ENCODE measurements at regions not wholly inside any gene's neighbourhood (a gene's known extent, or its start where the extent isn't known, plus 50 kb on each side); places are given as distances from the start of the nearest gene placed in this dataset.
"Not testable (repeated sequence)": the region's sequence is repeated elsewhere in the genome, so short reads cannot be mapped to it uniquely, and the experiment has no call there.

DNA sequence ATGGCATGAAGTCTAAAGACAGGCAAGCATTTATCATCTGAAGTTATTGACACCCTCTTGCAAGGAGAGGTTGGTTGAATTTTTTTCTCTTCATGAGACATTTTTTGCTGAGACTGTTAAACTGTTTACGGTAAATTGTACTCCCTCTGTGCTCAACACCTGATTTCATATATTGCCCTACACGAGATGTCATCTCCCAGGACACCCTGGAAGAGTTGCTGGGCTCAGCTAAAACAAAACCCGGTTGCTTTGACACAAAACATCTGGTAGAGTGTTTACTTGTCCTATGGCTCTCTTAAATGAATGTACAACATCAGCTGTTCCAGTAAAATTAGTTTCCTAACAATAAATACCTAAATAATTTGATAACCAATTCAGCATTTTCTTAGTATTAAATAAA is 533.8 kb downstream of the SOCS6 start:
- no peak for DNase-seq (ENCODE audit: low read depth)

DNA sequence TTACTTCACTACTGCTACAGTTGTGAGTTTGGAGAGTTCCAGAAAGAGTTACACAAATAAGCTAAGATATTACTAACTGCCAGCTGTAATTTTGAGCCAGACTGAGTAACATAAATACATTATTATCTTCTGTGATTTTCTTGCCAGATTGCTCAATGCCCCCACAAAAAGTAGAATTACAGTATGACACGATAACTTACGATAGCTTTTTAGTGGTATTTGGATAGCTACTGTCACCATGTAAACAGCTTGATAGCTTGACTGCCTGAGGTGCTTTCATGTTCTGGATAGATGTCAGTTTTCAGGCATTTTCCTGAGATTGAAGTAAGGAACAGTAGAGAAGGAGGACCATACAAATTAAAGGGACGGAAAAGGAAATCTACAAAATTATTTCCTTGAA is 533.3 kb downstream of the SOCS6 start:
- DNase-seq (ENCODE audit: low read depth): no peak

DNA sequence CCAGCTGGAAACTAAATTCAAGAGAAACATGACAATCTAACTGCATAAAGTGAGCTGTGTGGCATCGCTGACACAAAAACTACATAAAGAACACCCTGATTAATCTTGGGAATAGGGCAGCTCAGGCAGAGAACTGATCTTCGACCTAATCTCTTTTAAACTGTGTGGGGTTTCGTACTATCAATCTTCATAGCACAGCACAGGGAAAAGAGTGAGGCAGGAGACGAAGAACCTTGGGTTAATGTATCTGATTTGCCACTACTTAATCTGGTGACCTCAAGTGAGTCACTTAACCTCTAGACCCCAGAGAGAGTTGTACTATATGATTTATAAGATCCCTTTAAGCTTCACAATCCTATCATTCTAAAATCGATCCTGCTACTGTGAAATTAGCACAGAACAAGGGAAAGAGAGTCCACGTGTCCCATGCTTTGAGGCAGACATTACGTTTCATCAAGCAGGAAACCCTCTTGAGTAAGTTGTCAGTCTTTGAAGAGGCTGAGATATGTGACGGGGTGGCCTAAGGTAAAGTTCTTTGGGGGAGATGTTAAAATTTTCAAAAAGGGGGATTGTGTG is 519.7 kb downstream of the SOCS6 start:
- DNase-seq (ENCODE audit: low read depth): no peak

DNA sequence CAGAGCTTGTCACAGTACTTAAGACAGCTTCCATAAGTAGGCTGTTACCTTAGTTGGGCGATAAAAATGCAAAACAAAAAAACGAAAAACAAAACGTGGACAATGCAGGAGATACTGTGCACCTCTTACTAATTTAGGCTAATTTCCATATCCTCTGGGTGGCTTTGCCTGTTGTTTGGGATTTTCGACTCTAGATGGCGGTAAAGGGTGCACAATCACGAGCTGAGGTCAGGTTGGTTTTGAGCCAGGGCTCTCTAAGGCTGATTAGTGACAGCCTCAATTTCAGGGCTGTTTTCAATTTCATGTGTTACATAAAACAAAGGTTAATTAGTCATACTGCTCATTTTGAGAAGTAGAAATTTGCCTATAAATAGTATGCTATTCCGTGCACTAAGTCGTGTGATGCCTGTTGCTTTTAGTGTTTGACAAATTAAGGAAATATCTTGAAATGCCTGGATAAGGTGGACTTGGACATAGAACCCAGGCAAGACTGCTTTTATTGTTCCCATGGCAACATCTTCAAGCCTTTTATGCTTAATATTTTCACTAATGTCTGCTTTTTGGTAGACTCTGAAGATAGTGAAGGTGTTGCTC is 493.1 kb downstream of the SOCS6 start:
- no peak for DNase-seq (ENCODE audit: low read depth)

DNA sequence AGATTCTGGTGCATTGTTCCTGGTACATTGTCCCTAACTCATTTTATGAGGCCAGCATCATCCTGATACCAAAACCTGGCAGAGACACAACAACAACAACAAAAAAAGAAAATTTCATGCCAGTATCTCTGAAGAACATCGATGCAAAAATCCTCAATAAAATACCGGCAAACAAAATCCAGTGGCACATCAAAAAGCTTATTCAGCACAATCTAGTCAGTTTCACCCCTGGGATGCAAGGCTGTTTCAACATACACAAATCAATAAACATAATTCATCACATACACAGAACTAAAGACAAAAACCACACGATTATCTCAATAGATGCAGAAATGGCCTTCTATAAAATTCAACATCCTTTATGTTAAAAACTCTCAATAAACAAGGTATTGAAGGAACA is 477.4 kb downstream of the SOCS6 start:
- not testable (repeated sequence) for DNase-seq (ENCODE audit: low read depth)

DNA sequence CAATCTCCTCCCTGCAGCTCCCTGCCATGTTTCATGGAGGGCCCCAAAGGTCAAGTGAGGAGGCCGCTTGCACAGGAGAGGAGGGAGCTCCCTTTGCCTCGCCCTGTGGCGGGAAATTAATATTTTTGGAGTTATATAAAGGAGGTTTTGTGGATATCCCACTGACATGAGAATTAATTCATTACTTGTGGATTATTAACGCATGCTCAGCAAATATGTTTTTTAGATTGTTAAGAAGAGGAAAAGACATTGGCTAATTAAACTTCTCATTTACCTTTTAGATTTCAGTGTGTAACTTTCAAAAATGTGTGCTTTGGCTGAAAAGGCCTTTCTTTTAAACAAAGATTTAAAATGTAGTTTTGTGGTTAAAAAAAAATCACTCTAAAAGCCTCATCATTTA is 474.0 kb downstream of the SOCS6 start:
- DNase-seq (ENCODE audit: low read depth): no peak

DNA sequence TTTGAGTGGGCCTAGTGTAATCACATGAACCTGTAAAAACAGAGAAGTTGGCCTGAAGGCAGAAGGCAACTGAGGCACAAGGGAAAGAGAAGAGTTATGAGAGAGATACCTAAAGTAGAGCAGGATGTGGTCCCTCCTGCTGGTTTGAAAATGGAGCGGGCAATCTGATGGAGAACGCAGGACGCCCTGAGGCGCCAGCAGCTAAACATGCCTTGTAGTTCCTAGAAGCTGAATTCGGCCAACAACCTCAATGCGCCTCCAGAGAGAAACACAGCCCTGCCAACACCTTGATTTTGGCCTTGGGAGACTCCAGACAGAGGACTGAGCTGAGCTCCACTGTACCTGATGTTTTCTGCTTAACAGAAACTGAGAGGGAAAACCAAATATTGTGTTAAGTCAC is 469.9 kb downstream of the SOCS6 start:
- DNase-seq (ENCODE audit: low read depth): no peak

DNA sequence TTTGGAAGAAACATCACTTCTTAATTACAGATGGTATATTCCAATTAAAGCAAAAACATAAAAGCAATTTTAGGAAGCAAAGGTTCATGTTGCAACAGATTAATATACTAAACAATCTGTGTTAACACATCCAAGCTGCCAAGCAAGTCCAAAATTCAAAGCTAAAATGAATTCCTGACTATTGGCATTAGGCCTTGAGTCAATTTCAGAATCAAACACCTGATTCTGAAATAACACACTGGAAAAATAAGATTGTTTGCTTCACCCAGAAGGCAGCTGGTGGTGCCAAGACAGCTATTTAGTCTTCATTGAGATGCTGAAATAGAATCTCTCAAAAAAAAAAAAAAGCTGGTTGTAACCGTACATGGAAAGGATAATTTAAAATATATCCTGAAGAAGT is 465.6 kb downstream of the SOCS6 start:
- no peak for DNase-seq (ENCODE audit: low read depth)

DNA sequence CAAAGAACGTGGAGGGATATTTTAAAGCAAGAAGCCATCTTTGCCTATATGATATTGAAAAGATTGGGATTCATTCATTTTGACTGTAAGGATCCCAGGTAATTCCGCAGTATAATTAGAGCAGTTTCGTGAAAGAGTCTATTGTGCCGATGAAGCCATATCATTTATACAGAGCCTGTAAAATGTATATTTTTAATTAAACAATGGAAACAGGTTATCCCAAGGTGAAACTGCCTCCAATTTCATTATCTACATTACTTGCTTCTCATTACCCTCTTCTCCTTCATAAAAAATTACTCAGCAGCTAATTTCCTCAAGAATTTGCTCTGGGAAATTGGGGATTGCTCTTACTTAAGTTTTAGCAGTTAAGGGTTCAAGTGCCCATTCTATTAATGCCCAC is 444.1 kb downstream of the SOCS6 start:
- DNase-seq (ENCODE audit: low read depth): no peak

DNA sequence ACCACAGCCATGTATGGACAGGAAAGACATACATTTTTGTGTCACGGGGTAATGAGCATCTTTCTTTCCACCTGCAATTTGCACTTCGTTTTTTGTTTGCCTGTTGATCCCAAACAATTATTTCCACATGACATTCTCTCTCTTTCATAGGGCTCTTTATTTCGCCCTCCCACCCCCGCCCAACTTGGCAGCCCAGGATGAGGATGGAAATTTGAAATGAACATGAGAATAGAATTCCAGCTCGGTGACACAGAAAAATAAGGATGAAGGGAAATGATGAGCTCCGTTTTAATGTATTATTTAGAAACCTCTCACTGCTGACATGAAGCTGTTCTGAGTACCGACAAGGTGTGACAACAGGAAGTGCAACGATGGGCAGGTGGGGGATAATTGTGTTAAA is 443.3 kb downstream of the SOCS6 start:
- DNase-seq (ENCODE audit: low read depth): no peak

DNA sequence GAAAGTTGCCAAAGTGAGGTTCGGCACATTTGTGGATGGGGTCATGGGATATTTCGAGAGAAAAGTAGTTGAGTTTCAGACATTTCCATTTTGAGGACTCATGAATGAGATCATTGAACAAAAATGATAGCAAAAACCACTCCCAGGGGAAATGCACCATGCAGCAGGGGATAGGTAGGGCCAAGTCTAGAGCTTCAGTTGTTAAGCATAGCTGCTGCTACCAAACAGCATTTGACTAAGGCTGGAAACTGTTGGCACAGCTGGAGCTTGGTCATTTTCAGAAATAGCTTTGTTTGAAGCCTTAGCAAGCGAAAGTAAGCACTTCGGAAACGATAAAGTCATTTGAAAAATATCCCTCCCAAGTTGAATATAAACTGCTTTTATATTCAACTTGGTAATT is 431.8 kb downstream of the SOCS6 start:
- no peak for DNase-seq (ENCODE audit: low read depth)

DNA sequence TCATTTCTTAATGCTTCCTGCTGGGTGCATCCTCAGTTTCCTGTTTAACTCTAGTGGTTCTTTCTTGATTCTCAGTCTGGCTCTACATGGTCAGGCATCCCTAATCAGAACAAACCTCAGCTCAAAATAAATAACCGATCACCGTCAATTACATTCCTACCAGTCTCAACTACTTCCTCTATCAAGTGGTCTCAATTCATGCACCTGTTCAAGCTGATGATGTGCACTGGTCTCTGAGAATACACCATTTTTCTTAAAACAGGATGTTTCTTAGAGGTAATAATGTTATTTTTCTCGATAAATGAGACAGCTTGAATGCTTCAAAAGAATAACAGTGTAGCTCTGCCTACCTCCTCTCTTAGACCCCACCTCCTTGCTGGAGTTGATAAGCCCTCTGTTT is 420.9 kb downstream of the SOCS6 start:
- no peak for DNase-seq (ENCODE audit: low read depth)

DNA sequence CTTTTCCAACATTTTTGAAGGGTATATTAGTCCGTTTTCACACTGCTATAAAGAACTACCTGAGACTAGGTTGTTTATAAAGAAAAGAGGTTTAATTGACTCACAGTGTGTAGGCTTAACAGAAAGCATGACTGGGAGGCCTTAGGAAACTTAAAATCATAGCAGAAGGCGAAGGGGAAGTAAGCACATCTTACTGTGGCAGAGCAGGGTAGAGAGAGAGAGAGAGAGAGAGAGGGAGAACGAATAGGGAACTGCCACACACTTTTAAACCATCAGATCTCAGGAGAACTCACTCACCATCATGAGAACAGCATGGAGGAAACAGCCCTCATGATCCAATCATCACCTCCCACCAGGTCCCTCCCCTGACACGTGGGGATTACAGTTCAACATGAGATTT is 420.3 kb downstream of the SOCS6 start:
- no peak for DNase-seq (ENCODE audit: low read depth)

DNA sequence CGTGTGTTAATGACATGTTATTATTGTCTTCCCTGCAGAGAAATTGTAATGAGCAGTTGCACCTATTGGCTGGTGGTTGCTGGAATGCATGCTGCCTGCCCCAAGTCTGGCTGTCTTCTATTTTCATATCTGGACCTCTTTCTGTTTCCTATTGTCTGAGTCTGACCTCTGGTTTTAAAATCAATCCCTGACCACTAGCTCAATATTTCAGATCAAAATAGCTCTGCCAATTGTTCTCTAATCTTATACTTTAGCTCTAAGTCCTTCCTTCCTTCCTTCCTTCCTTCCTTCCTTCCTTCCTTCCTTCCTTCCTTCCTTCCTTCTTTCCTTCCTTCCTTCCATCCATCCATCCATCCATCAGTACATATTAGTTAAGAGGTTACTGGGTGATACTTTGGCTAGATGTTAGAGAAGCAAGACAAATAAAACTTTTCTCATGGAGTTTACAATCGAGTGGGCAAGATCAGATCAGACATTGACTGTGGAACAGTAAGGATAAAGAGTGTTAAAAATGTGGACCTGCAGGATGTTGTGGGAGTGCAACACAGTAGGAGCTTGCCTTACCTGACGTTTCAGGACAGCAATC is 417.1 kb downstream of the SOCS6 start:
- DNase-seq (ENCODE audit: low read depth): no peak

DNA sequence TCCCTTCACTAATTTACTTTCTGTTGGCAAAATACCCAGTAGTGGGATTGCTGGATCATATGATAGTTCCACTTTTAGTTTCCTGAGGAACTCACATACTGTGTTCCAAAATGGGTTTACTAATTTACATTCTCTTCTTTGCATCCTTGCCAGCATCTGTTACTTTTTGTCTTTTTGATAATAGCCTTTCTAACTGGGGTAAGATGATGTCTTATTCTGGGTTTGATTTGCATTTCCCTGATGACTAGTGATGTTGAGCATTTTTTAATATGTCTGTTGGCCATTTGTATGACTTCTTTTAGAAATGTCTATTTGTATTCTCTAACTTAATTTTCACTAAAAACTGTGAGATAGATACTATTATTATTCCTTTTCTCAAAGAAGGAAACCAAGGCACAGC is 411.7 kb downstream of the SOCS6 start:
- no peak for DNase-seq (ENCODE audit: low read depth)

DNA sequence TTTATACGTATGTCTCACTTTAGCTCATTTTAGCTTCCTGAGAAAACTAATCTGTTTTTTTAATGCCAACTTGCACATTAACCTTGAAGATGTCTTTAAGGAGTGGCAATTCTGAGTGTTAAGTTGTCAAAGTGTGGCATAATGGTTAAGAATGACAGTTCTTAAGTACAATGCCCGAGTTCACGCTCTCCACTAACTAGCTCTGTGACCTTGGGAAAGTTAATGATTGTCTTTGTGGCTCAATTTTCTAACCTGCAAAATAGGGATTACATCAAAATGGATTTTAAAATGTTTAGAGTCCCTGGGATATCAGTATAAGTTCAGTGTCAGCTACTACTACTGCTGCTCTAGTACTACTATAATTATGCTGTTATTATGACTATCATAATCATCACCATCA is 409.7 kb downstream of the SOCS6 start:
- DNase-seq (ENCODE audit: low read depth): no peak

DNA sequence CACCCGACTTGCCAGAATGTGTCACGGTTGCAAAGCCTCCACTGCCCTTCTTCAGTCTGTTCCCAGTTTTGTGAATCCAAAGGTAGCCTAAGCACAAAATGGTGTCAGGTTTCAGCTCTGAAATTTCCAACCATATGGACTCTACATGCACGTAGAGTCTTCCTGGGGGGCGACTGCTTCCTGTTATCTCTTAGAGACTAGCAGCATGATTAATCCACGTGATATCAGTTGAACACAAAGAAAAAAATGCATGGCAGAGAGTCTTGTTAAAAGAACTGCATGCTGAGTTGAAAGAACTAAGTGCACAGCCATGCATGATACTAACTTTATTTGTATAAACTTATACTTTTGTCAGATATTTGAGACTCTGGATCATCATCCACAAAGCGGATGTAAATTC is 404.4 kb downstream of the SOCS6 start:
- DNase-seq (ENCODE audit: low read depth): no peak

DNA sequence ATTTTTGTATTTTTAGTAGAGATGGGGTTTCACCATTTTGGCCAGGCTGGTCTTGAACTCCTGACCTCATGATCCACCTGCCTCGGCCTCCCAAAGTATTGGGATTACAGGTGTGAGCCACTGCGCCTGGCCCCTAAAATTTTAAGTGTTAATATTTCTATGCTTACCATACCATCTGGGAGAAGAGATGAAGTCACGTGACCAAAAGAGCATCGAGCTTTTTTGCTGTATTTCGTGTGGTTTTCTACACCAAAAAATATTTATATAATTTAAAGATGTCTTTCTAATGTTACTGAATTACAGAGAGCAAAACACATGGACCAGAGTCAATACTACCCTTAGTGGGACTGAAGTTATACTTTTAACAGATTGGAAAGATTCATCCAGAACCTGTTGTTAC is 400.9 kb downstream of the SOCS6 start:
- DNase-seq (ENCODE audit: low read depth): not testable (repeated sequence)

DNA sequence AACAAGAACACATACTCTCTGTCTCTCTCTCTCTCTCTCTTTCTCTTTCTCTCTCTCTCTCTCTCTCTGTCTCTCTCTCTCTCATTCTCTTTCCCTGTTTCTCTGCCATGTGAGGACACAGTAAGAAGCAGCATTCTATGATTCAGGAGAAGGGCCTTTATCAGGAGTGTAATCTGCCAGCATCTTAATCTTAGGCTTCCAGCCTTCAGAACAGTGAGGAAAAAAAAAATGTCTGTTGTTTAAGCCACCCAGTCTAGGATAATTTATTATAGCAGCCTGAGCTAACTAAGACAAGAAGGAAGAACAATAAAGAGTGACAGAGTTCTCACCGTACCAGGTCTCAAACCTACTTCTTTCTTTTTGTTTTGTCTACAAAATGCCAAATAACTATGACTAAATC is 399.4 kb downstream of the SOCS6 start:
- DNase-seq (ENCODE audit: low read depth): no peak

DNA sequence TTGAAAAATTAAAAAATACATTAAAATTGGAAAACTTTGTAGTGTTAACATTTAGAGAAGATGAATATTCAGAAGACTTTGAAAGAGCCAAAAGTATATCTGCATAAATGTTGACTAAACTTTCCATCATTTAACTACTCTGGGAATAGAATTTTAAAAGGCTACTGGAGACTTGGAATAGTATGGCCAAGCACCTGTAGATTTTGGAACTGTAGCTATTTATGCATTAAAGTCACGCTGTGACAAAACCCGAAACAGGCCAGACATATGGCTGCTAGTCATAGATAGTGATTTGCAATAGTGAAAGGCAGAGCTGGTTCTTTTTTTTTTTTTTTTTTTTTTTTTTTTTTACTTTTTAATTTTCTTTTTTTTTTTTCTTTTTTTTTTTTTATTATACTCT is 396.0 kb downstream of the SOCS6 start:
- DNase-seq (ENCODE audit: low read depth): no peak

DNA sequence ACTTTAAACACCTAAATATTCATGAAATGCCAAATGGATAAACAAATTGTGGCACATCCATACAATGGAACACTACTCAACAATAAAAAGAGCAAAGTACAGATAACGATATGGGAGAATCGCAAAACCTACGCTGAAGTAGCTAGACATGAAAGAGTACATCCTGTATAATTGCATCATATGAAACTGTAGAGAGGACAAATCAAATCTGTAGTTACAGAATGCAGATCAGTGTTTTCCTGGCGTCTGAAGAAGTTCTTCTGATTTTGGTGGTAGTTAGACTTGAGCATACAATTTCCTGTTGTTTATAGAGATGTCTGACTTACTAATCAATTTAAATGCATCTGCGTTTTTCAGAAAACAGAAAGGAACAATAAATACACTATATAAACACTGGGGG is 394.4 kb downstream of the SOCS6 start:
- no peak for DNase-seq (ENCODE audit: low read depth)

DNA sequence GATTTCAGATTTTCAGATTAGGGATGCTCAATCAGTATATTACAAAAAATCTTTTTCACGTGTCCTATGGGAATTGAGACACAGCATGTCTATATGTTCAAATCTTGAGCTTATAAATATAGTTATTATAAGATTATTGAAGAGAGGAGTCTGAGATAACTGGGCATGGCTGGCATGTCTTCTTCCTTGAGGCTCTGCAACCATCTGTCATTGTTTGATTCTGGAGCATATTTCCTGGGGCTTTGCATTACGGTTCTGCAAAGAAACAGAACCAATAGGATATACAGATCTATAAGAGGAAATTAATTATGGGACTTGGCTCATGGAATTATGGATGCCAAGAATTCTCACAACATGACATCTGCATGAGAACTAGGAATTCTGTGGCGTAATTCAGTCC is 386.1 kb downstream of the SOCS6 start:
- no peak for DNase-seq (ENCODE audit: low read depth)

DNA sequence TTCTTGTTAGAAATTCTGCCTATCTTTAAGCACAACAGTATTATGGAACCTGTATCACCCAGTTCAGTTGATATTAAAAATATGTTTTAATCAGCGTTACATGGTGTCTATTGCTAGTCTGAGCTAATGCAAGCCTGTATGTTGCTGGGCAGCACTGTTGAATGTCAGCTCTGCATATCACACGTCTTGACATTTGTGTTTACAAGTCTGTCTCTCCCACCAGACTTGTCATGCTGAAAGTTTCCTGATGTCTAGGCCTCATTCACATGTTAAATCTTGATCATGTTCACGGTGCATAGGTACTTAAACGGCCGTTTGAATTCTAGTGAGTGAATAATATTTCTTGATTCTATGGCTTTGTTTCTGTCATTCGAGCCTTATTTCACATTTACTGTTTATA is 385.0 kb downstream of the SOCS6 start:
- no peak for DNase-seq (ENCODE audit: low read depth)

DNA sequence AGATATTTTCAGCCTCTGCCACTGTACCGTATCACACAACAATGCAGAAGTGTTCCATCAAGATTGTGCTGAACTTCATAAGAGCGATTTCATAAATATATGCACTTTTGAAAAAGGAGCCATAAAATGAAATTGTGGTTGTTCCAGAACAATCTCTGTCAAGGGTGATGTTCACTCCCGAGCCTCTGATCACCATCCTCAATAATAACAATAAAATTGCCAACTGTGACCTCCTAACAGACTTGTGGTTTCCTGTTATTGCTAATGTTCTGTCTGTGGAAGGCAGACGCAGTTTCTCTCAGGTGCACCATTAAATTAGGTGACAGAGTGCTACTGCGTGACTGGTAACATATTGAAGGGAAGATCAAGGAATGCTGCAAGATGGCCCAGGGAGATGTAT is 383.7 kb downstream of the SOCS6 start:
- DNase-seq (ENCODE audit: low read depth): no peak
